ENCODE measurements at regions not wholly inside any gene's neighbourhood (a gene's known extent, or its start where the extent isn't known, plus 50 kb on each side); places are given as distances from the start of the nearest gene placed in this dataset.

- no peak for FAIRE-seq
Observed at GRCh38 chr5:91235271-91235694, 147.8 kb downstream of the ARRDC3 start.

GRCh38 chr5:91232523-91232922, 150.6 kb downstream of the ARRDC3 start:
- FAIRE-seq = no peak

- no peak for FAIRE-seq
Observed at GRCh38 chr5:91229031-91229727, 153.9 kb downstream of the ARRDC3 start.

- FAIRE-seq = no peak
Observed at GRCh38 chr5:91228188-91228587, 154.9 kb downstream of the ARRDC3 start.

GRCh38 chr5:91225848-91226686, 157.1 kb downstream of the ARRDC3 start:
- peak; percentile 40 for FAIRE-seq

GRCh38 chr5:91224969-91225368, 158.1 kb downstream of the ARRDC3 start:
- no peak for FAIRE-seq

- no peak for FAIRE-seq
Observed at GRCh38 chr5:91224456-91224855, 158.7 kb downstream of the ARRDC3 start.

GRCh38 chr5:91223886-91224285, 159.2 kb downstream of the ARRDC3 start:
- no peak for FAIRE-seq

GRCh38 chr5:91222482-91222881, 160.6 kb downstream of the ARRDC3 start:
- no peak for FAIRE-seq

GRCh38 chr5:91221917-91222316, 161.2 kb downstream of the ARRDC3 start:
- no peak for FAIRE-seq

- no peak for FAIRE-seq
Observed at GRCh38 chr5:91219803-91220371, 163.2 kb downstream of the ARRDC3 start.

- FAIRE-seq = no peak
Observed at GRCh38 chr5:91219091-91219802, 163.9 kb downstream of the ARRDC3 start.

- peak; percentile 97 for FAIRE-seq
Observed at GRCh38 chr5:91217859-91218258, 165.3 kb downstream of the ARRDC3 start.

- no peak for FAIRE-seq
Observed at GRCh38 chr5:91214571-91214970, 168.5 kb downstream of the ARRDC3 start.

Measured in G401.6 (cell line).